H1 (cell line): ENCODE measurements at regions not wholly inside any gene's neighbourhood (a gene's known extent, or its start where the extent isn't known, plus 50 kb on each side); places are given as distances from the start of the nearest gene placed in this dataset.

Source experiments
- BACH1 ChIP-seq: IDR thresholded peaks from 2 replicates; pipeline ENCODE4 v1.6.1; 2012; ENCODE audit warnings: low read length, improper control_type of control experiment
- CTCF ChIP-seq, 3 experiments: IDR thresholded peaks; 1 replicate in 2 of 3; 2 replicates in 1 of 3; pipeline versions ENCODE4 v1.5.1 to v1.6.1; 2011; ENCODE audit warnings: low read length in 3 of 3, mild to moderate bottlenecking in 3 of 3, inconsistent platforms in 2 of 3, low read depth in 1 of 3, moderate library complexity in 1 of 3; ENCODE audit not compliant: insufficient read depth in 1 of 3; ENCODE audit errors: control extremely low read depth in 1 of 3
- EGR1 ChIP-seq: IDR thresholded peaks from 2 replicates; pipeline ENCODE4 v1.6.1; 2011; ENCODE audit warnings: low read depth, low read length, borderline replicate concordance
- EP300 ChIP-seq, 2 experiments: IDR thresholded peaks; 1 replicate in 1 of 2; 2 replicates in 1 of 2; pipeline ENCODE4 v1.6.1; 2011 to 2012; ENCODE audit warnings: low read depth in 2 of 2, low read length in 2 of 2, mild to moderate bottlenecking in 2 of 2, borderline replicate concordance in 1 of 2, inconsistent platforms in 1 of 2, moderate library complexity in 1 of 2
- HDAC6 ChIP-seq: IDR thresholded peaks from one replicate; pipeline ENCODE4 v1.7.1; 2012; ENCODE audit warnings: low read depth, mild to moderate bottlenecking, inconsistent platforms, low read length, moderate library complexity
- JUN ChIP-seq: IDR thresholded peaks from 2 replicates; pipeline ENCODE4 v1.6.1; 2011; ENCODE audit warnings: low read depth, mild to moderate bottlenecking, improper control_type of control experiment, low read length
- JUND ChIP-seq: IDR thresholded peaks from 2 replicates; pipeline ENCODE4 v1.6.1; 2011; ENCODE audit warnings: mild to moderate bottlenecking, improper control_type of control experiment, low read length
- POLR2A ChIP-seq, 2 experiments: IDR thresholded peaks; 1 replicate in 1 of 2; 2 replicates in 1 of 2; pipeline ENCODE4 v1.6.1; 2011; ENCODE audit warnings: low read depth in 2 of 2, low read length in 2 of 2, mild to moderate bottlenecking in 2 of 2; ENCODE audit errors: control extremely low read depth in 1 of 2
- RNF2 ChIP-seq: fragments of 200-900, 300-1000 bp; sonication (generic); IDR thresholded peaks from 2 replicates; pipeline ENCODE4 v1.7.1; 2016; ENCODE audit warnings: borderline replicate concordance, low read depth, mild to moderate bottlenecking, antibody characterized with exemption, low read length; ENCODE audit not compliant: poor library complexity, severe bottlenecking; ENCODE audit errors: missing control alignments
- SIN3A ChIP-seq, 2 experiments: IDR thresholded peaks in 1 of 2; conservative IDR thresholded peaks in 1 of 2; 2 replicates each; pipeline ENCODE4 v1.6.1; 2011 to 2012; ENCODE audit warnings: low read length in 2 of 2, improper control_type of control experiment in 1 of 2, low read depth in 1 of 2, mild to moderate bottlenecking in 1 of 2
- TAF1 ChIP-seq: IDR thresholded peaks from 2 replicates; pipeline ENCODE4 v1.6.1; 2011; ENCODE audit warnings: mild to moderate bottlenecking, low read depth, low read length
- TCF12 ChIP-seq: IDR thresholded peaks from 2 replicates; pipeline ENCODE4 v1.6.1; 2011; ENCODE audit warnings: low read depth, mild to moderate bottlenecking, low read length
- YY1 ChIP-seq: IDR thresholded peaks from 2 replicates; pipeline ENCODE4 v1.6.1; 2011; ENCODE audit warnings: low read depth, mild to moderate bottlenecking, low read length
- ZNF274 ChIP-seq: IDR thresholded peaks from 2 replicates; pipeline ENCODE4 v1.7.0; 2012; ENCODE audit warnings: low read length, borderline replicate concordance; ENCODE audit errors: extremely low read depth

- no peak for TF ChIP-seq POLR2A (IDR thresholded peaks at IDR 0.05; ENCODE audit: control extremely low read depth in 1 of 2, low read depth in 2 of 2, low read length in 2 of 2)
- TF ChIP-seq CTCF (IDR thresholded peaks at IDR 0.05; ENCODE audit: control extremely low read depth in 1 of 3, insufficient read depth in 1 of 3, low read depth in 1 of 3, low read length in 3 of 3): no peak
- no peak for TF ChIP-seq SIN3A (conservative IDR thresholded peaks at IDR 0.05 in 1 of 2, IDR thresholded peaks at IDR 0.05 in 1 of 2; ENCODE audit: low read depth in 1 of 2, low read length in 2 of 2)
- no peak for TF ChIP-seq JUND
- TF ChIP-seq BACH1: no peak
- TF ChIP-seq EP300 (IDR thresholded peaks at IDR 0.05; ENCODE audit: borderline replicate concordance in 1 of 2, low read depth in 2 of 2, low read length in 2 of 2): no peak
- no peak for TF ChIP-seq YY1
- no peak for TF ChIP-seq TCF12
- TF ChIP-seq TAF1: no peak
- no peak for TF ChIP-seq ZNF274
- no peak for TF ChIP-seq HDAC6
- TF ChIP-seq RNF2: no peak
- no peak for TF ChIP-seq JUN
- no peak for TF ChIP-seq EGR1
Observed at GRCh38 chr9:97767891-97768290, 70.8 kb upstream of the XPA start.
